Stimulated activated CD4-positive, alpha-beta T cell treated with anti-CD3 and anti-CD28 coated beads, Interleukin-12 subunit alpha, Interleukin-12 subunit beta, amount 100 ng/mL, for 4 hours (primary cell): ENCODE measurements at regions not wholly inside any gene's neighbourhood (a gene's known extent, or its start where the extent isn't known, plus 50 kb on each side); places are given as distances from the start of the nearest gene placed in this dataset.
"Not testable (repeated sequence)": the region's sequence is repeated elsewhere in the genome, so short reads cannot be mapped to it uniquely, and the experiment has no call there.

Source experiments
- DNase-seq: peaks from one replicate; pipeline ENCODE4 v3.0.0-alpha.2; 2020

DNA sequence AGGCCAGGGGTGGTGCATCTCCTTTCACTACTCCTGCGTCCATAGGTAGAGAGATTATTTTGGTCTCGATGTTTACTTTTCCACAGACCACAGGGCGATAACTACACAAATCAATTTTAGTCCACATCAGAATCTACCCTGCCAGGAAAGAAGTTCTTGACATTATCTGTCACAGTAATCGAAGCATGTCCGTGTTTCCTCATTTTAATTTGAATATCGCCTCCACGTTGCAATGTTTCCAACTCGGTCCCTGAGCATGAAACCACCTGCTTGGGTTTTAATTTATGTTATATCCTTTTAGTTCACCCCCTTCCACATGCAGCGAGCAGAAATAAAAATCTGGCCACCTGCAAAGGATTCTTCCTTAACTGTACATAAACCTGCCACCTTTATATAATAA is 100.1 kb upstream of the ATXN3L start:
- no peak for DNase-seq

DNA sequence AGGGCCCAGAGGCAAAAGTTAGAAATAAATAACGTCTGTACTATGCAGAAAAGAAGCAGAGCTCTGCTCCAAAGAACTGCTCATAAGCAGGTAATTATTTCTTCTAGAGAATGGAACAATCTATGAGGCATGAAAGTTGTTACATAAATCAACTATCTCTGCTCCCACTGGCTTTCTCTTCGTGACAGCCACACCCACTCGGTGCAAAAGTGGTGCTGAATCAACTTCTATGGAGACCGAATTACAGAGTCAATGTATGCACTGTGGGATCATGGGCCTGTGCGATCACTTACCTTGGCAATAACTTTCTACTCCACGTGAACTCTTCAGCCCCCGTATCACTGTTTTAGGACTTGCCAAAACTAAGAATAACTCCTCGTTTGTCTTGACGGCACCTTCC is 99.4 kb upstream of the ATXN3L start:
- no peak for DNase-seq

GRCh38 chrX:13418126-13419097 is 98.6 kb upstream of the ATXN3L start:
- DNase-seq, result no peak

DNA sequence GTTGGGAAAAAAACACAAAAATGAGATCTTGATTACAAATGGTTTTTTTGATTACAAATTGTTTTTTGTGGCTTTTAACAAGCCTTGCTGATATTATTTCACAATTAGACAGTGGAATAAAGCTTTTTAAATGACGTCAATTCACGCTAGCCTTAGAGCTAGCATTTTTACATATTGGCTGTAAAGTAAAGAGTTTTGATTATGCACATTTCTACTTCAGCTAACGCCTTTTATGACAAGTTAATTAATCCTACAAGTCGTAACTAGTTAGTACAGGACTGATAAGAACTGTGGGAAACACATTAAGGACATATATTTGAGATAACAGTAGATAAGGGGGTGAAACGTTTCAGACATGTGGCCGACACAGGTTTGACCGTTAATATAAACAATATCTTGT is 95.7 kb upstream of the ATXN3L start:
- DNase-seq, result no peak

GRCh38 chrX:13414006-13414647 is 94.3 kb upstream of the ATXN3L start:
- no peak for DNase-seq

DNA sequence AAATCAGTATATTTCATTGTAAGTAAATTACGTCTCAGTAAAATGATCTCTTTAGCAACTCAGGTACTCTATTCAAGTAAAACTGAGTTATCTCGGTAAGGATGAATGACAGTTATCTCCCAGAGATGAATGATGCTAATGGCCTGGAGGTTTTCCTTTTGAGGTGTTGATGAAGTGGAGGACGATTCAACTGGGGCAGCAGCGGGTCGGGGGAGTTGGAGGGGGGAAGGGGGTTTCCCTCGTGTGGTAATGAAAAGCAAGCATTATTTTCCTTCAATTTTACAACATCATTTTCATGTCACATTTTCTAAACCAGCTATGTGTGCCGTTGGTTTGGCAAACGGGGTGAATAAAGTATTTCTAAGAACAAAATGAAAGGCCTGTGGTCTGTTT is 92.4 kb upstream of the ATXN3L start:
- no peak for DNase-seq

DNA sequence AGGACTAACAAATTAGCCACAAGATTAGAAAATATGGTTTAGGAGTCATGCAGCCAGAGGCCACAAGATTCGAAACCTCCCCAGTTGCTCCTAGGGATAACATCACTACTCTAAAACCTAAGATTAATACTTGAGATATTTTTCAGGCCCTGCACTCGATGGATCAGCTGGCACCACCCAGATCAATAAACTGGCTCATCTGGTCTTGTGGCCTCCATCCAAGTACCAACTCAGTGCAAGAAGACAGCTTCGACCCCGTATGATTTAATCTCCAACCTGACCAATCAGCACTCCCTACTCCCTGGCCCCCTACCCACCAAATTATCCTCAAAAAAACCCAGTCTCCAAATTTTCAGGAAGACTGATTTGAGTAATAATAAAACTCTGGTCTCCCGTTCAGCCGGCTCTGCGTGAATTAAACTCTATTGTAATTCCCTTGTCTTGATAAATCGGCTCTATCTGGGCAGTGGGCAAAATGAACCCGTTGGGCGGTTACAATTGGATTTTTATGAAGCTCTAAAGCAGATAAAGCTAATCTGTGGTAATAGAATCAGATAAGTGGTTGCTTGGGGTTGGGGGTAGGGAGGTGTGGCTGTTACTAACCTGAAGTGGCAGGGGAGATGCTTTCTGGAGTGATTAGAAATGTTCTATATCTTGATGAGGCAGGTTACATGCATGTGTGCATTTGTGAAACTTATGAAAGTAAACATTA is 91.8 kb upstream of the ATXN3L start:
- no peak for DNase-seq

DNA sequence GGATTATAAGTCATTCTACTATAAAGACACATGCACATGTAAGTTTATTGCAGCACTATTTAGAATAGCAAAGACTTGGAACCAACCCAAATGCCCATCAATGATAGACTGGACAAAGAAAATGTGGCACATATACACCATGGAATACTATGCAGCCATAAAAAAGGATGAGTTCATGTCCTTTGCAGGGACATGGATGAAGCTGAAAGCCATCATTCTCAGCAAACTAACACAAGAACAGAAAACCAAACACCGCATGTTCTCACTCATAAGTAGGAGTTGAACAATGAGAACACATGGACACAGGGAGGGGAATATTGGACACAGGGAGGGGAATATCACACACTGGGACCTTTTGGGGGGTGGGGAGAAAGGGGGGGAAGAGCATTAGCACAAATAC is 88.7 kb upstream of the ATXN3L start:
- DNase-seq, result not testable (repeated sequence)

DNA sequence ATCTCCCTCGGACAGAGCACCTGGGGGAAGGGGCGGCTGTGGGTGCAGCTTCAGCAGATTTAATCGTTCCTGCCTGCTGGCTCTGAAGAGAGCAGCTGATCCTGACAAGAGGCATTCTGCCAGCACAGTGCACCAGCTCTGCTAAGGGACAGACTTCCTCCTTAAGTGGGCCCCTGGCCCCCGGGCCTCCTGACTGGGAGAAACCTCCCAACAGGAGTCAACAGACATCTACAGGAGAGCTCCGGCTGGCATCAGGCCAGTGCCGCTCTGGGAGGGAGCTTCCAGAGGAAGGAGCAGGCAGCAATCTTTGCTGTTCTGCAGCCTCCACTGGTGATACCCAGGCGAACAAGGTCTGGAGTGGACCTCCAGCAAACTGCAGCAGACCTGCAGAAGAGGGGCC is 84.9 kb upstream of the ATXN3L start:
- DNase-seq, result not testable (repeated sequence)

DNA sequence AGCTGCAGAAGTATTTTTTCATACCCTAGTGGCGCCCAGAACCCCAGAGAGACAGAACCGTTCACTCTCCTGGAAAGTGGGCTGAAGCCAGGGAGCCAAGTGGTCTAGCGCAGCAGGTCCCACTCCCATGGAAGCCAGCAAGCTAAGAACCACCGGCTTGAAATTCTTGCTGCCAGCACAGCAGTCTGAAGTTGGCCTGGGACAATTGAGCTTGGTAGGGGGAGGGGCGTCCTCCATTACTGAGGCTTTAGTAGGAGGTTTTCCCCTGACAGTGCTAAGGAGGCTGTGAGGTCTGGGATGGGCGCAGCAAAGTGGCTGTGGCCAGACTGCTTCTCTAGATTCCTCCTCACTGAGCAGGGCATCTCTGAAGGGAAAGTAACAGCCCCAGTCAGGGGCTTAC is 84.5 kb upstream of the ATXN3L start:
- DNase-seq, result no peak

- DNase-seq, result no peak
Measured at GRCh38 chrX:13401724-13402123, 81.9 kb upstream of the ATXN3L start.

DNA sequence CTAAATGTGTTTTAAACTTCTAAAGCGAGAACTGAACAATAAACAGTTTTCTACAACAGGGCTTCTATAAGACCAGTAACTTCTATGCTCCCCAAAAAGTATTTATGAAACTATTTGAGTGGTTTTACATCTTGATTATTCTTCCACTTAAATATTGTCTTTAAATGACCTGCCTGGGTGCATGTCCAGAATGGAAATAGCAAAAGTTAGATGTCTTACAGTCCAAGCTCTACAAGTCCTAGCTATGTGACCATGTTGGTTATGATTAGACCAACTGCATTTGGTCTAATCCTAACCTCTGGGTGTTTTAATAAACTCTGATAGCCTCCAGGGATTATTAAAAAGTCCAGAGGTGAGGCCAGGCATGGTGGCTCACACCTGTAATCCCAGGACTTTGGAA is 79.0 kb upstream of the ATXN3L start:
- no peak for DNase-seq

DNA sequence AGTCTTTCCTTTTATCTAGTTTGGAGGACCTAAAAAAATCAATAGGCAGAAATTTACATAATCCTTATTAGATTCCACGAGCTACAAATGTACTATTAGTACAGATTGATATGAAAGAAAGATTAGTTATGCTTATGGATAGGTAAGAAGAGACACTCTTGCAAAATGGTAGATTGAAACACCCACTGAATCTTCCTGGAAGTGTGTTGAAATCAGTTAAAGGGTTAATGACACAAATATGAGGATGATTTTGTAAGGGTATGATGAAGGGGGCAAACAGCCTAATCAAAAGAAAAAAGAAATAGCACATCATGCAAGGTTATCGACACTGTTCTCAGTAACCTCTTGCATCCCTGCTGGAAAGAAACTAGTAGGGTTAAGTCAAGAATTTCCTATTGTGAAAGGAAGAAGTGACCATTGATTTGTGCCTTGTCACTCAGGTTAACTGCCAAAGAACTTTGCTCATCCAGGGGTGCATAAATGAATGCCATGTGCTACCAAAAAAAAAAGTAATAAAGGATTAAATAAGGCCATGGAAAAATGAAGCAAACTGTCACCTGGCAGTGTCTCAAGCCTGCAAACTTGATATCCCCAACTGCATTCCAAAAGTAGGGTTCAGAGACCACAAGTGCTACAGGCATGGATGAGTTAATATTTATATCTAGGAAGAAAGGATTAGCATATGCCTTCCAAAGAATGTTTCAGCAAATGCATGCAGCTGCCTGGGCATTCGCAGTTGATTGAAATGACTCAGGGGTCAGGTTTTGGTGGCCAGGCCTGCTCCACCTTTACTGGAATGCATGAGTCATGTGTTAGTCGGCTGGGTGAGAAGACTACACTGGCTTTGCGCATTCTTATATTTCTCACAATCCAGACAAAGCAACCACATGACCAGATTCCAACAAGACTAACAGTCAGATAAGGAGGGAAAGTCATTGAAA is 78.3 kb upstream of the ATXN3L start:
- no peak for DNase-seq

DNA sequence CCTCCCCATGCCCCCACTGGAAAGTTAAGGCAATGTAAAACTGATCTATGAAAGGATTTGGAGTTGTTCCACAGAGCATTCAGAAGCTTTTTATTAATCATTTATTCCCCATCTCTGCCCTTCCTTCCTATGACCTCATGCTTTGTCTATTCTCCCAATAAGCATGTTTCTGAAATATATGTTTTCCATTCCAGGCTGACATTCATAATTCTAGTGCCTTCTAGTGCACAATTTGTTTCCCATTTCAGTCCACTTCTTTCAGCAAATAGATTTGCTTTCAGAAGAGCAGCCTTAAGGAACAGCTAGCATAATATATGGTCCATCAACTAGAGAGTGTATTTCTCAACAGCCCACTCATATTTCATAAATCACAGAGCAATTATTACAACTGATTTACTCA is 77.1 kb upstream of the ATXN3L start:
- no peak for DNase-seq

DNA sequence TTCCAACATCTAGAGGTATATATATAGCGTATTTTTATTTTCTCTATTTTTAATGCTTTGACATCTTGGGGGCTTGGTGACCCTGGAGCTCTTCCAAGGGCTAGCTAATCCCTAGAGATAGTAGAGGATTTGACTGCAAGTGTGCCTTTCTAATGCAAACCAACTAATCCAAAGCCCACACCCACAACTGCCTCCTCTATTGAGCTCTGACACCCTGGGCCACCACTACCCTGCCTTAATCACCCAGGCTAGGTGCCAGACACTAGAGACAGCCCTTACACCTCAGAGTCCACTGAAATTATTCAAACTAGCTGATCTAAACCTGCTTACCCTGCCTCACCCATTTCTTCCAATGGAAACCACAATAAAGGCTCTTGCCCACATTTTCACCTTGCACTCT is 69.6 kb upstream of the ATXN3L start:
- no peak for DNase-seq

DNA sequence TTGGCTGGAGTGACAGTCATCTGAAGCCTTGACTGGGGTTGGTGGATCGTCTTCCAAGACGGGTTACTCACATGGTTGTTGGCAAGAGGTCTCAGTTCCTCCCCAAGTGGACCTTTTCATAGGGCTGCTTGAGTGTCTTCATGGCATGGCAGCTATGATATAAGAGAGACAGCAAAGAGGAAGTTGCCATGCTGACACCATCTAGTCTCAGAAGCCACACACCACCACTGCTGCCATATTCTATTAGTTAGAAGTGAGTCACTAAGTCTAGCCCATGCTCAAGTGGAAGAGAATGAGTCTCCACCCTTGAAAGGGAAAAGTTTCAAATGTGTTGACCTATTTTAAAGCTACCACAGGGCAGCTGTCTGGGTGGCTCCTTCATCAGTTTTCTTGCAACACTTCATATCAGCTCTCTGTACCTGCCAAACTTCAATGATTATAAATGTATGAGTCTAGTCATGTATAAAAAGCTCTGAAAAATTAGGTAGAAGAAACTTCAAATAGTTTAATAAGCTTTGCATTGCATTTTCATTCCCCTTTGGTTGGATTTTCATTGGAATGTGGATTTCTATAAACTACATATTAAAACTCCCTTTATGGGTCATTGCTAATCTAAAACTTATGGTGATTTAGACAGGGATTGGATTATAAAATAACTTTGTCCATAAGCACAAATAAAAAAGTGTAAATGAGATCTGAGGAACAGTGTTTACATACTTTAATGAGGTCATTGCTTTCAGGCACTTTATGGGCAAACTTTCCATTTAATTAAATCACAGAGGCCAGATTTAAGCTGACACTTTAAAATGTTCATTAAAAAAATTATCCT is 68.0 kb upstream of the ATXN3L start:
- no peak for DNase-seq

- no peak for DNase-seq
Measured at GRCh38 chrX:13386636-13387035, 66.8 kb upstream of the ATXN3L start.

GRCh38 chrX:13386092-13386491 is 66.2 kb upstream of the ATXN3L start:
- DNase-seq, result no peak

GRCh38 chrX:13383907-13384306 is 64.1 kb upstream of the ATXN3L start:
- DNase-seq, result no peak

DNA sequence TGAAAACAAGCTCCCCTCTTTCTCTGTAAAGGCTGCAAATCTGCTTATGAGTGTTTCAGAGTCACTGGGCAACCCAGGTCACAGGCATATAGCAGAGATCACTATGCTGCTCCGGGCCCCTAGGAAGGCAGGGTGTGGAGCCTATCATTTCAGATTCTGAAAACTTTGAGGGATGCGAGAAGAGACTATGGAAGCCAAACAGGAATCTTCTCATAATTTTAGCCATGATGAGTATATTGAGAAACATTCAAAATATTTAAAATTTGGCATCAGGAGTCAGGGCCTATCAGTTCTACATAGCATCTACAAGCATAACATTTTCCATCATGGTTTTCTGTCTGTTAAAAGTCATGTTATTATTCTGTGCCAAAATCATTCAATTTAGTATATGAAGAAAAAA is 61.7 kb upstream of the ATXN3L start:
- DNase-seq, result no peak

DNA sequence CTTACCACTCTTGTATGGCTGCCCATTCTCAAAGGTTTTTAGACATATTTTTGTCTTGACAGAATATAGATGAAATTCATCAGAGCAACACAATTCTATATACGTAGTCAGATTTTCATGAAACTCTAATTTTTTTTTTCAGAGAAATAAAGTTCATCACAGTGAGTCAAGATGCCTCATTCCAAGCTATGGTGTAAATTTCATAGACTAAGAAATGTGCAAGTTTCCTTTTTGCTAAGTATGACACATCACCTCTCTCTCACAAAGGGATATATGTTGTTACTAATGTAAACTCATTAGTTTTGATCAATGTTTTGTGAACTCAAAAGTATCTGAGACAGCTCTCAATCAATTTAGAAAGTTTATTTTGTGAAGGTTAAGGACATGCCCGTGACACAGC is 60.4 kb upstream of the ATXN3L start:
- no peak for DNase-seq
